Stimulated activated CD8-positive, alpha-beta memory T cell treated with anti-CD3 and anti-CD28 coated beads, Interleukin-15, amount 100 ng/mL, for 24 hours (primary cell): ENCODE measurements at regions not wholly inside any gene's neighbourhood (a gene's known extent, or its start where the extent isn't known, plus 50 kb on each side); places are given as distances from the start of the nearest gene placed in this dataset.
"Not testable (repeated sequence)": the region's sequence is repeated elsewhere in the genome, so short reads cannot be mapped to it uniquely, and the experiment has no call there.

Experiments
- DNase-seq: peaks from one replicate; pipeline ENCODE4 v3.0.0-alpha.2; 2020; ENCODE audit warnings: low read depth

DNA sequence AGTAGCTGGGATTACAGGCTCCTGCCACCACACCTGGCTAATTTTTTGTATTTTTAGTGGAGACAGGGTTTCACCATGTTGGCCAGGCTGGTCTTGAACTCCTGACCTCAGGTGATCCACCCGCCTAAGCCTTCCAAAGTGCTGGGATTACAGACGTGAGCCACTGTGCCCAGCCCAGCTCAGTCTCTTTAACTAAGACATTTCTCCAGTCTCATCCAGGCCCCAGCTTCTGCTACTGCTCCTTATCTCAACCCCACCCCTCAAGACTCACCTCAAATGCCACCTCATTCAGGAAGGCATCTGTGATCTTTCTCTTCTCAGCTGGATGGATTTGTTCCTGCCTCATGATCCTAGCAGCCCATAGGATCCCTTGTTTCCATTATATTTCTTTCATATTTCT, 85.9 kb upstream of the GRAMD1B start:
- not testable (repeated sequence) for DNase-seq

DNA sequence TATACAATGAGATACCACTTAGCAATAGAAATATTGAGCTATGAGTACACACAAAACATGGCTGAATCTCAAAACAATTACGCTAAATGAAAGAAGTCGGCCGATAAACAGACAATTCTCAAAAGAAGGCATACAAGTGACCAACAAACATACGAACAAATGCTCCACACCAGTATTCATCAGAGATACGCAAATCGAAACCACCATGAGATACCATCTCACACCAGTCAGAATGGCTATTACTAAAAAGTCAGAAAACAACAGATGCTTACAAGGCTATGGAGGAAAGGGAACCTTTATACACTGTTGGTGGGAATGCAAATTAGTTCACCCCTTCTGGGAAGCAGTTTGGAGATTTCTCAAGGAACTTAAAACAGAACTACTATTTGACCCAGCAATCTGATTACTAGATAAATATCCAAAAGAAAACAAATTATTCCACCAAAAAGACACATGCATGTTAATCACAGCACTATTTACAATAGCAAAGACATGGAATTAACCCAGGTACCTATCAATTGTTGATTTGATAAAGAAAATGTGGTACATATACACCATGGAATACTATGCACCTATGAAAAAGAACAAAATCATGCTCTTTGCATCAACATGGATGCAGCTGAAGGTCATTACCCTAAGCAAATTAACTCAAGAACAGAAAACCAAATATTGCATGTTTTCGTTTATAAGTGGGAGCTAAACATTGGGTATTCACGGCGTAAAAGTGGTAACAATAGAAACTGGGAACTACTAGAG, 90.9 kb upstream of the GRAMD1B start:
- no peak for DNase-seq

DNA sequence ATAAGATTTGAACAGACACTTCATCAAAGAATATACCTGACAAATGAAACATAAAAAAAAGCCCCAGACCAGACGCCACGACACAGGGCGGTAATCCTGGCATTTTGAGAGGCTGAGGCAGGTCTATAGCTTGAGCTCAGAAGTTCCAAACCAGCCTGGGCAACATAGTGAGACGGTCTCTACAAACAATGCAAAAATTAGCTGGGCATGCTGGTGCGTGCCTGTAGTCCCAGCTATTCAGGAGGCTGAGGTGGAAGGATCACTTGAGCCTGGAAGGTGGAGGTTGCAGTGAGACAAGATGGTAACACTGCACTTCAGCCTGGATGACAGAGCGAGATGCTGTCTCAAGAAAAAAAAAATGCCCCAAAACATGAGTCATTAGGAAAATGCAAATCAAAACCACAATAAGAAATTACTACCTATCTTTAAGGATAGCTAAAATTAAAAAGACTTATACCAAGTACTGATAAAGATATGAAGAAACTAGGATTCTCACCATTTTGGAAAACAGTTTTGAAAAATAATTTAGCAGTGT, 91.7 kb upstream of the GRAMD1B start:
- no peak for DNase-seq

DNA sequence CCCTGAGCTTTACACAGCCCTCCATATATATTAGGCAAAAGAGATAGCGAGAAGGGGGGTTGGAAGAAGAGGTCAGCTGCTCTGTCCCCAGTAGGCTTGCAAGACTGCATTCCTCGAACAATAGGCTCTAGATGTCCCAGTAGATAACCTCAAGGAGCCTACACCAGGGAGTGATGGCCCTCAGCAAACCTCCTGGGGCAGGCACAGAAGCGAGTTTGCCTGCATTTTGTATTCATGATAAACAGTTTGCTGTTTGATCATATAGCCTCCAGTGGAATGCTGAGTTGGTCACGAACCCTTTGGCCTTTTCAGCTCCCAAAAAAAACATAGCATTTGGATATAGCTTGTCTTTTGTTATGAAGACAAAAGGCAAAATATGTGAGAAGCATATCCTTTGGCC, 95.1 kb upstream of the GRAMD1B start:
- no peak for DNase-seq

DNA sequence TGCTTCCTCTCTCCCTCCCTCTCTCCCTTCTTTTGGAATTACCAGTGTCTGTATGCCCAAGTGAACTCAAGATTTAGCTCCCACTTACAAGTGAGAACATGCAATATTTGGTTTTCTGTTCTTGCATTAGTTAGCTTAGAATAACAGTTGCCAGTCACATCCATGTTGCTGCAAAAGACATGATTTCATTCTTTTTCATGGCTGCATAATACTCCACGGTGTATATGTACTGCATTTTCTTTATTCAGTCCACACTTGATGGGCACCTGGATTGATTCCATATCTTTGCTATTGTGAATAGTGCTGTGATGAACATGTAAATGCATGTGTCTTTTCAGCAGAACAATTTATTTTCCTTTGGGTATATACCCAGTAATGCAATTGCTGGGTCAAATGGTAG, 97.5 kb upstream of the GRAMD1B start:
- DNase-seq, result not testable (repeated sequence)

DNA sequence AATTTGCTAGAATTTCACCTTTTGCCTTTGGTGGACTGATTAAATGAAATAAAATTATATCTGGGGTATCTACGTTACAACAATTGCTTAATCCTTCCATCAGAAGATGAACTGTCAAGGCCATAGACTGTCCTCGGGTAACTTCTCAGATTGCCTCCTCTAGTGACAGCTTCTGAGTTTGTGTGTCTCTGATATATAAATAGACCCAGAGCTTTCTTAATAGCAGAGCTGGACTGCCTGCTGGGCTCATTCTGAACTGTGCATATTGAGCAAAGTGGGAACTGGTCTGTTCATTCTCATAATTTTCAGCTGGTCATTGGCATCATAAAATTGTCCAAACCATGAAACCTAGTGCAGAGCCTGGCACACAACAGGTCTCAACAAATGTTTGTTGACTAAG, 99.1 kb upstream of the GRAMD1B start:
- DNase-seq, result no peak

DNA sequence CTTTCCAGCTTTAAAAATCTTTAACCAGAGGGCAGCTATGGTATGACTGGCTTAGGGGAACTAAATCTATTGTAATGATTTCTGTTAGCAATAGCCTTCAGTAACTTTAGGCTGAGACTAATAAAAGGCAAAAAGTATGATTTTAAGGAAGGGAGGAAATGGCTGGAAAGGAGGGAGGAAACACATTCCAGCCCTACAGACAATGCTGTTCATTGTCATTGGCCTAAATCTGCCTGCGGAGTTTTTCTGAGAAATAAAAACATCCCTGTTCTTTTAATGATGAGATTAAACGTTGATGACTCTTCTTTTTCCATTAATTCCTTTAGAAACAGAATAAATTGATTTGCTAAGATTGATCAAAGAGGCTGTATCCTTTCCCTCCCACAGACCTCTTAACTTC, 99.6 kb upstream of the GRAMD1B start:
- DNase-seq, result no peak

DNA sequence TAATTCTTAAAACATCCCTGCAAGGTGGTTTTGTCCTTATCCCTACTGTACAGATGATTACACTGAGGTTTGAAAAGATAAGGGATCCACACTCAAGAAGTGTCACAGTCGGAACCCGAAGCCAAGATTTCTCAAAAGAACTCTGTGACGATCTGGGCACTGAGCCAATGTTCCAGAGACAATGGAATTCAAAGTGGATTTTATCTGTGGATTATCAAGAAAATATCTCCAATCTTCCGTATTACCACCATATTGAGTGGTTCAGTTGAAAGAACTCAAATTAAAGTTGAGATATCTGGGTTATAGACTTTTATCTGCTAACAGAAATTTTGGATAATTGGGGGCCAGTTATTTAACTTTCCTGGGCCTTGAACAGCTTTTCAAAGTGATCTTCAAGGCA, 100.0 kb upstream of the GRAMD1B start:
- no peak for DNase-seq

DNA sequence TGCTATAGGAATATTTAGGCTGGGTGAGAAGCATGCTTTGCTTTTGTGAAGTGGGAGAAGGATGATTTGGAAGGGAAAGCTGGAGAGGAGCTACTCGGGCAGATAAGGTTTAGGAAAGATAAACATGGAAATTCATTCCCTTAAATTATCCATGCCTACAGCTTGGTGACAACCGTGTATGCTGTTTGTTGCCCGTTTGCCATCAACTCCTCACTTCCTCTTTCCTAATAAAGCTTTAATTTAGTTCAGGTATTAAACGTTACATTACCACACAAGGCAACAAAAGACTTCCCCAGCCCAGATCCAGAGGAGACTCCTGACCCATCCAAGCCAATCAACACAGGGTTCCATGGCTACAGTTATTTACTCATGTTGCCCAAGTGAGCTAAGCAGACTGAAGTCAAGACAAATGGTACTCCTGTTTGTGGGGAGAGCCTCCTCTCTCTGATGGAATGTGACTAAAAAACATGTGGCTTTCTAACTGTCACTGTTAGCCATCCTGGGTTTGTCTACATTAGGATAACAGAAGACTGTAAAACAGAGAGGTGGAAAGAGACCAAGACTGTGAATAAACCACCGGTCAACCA, 101.7 kb upstream of the GRAMD1B start:
- DNase-seq, result no peak

DNA sequence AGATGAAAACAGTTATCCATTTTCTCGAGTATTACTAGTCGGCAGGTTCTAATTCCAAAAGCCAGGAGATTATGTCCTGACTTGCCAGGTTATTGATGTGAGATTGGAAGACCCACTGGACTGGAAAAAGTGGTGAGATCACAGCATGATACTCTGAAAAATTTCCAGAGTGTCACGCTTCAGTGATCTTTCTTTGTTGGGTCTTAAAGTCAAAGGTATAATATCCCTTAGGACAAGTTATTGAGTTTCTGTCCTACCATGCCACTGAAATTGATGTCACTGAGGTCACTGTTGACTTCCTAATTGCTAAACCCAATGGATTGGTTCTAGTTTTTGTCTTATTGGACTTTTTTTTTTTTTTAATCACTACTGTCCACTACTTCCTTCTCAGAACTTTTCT, 104.5 kb upstream of the GRAMD1B start:
- no peak for DNase-seq

DNA sequence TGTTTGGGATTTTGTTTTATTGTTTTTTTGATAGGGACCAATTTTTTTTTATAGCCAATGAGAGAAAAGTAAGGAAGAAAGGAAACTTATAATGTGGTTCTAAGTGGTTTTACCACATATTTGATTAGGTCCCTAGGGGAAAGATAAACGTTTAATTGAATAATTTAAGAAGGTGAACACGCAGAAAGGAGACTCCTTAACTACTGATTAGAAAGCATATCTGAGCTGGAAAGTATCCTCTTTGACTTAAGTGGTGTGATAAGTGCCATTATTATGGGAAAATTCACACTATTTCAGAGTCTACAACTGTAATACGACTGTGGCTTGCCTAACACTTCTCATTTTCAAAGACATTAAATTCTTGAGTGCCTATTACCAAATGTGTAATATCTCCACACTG, 106.5 kb upstream of the GRAMD1B start:
- no peak for DNase-seq

DNA sequence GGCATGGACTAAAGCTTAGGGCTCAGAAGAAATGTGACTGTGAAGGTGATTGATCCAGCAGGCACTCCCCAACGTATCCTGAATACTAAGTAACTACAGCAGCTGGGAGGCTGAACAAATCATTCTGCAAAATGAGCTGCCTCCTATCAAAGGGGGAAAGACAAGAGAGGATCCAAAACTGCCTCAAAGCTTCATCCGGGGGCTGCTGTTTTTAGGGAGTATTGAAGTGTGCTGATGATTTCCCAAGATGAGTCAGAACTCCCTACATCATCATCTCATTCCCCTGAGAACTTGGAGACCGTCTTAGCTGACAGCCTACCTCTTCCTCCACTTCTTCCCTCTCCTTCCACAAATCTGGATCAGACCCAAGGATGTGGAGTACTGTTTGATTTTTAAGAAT, 108.4 kb upstream of the GRAMD1B start:
- no peak for DNase-seq

DNA sequence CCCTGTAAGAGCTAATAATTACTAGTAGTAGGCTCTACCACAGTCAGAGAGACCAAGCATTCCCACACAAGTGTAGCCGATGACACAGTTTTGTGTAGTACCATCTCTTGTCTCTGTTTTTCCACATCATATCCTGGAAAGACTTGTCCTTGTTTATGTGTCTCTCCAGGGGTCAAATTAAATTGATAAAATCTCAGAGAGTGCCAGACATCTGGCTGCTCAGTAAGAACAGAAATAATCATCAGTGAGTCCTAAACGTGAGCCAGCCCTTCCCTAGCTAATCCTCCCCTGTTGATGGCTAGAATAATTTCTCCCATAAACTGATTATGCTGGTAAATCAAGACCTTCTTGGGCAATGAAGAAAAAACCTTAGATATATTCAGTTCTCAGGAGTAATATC, 111.4 kb upstream of the GRAMD1B start:
- no peak for DNase-seq

DNA sequence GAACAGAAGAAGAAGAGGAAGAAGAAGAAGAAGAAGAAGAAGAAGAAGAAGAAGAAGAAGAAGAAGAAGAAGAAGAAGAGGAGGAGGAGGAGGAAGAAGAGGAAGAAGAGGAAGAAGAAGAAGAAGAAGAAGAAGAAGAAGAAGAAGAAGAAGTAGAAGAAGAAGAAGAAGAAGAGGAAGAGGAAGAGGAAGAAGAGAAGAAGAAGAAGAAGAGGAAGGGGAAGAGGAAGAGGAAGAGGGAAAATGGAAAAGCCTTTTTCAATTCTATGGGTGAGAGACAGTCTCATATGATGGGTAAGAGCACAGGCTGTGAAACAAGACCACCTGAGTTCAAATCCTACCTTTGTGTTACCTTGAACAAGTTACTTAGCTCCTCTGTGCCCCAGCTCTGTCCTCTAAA, 111.9 kb upstream of the GRAMD1B start:
- DNase-seq, result not testable (repeated sequence)

DNA sequence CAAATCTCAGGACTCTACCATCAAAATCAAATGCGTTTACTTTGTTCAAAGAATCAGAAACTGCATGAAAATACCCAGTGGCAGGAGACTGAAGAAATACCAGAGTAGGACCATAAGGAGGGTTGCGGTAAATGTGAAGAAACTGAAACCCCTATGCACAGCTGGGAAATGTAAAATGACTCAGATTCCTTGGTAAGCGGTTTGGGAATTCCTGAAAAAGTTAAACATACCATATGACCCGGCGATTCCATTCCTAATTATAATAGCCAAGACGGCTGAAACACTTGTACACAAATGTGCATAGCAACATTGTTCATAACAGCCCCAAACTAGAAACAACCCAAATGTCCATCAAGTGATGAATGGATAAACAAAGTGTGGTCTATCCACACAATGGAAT, 114.1 kb upstream of the GRAMD1B start:
- no peak for DNase-seq

DNA sequence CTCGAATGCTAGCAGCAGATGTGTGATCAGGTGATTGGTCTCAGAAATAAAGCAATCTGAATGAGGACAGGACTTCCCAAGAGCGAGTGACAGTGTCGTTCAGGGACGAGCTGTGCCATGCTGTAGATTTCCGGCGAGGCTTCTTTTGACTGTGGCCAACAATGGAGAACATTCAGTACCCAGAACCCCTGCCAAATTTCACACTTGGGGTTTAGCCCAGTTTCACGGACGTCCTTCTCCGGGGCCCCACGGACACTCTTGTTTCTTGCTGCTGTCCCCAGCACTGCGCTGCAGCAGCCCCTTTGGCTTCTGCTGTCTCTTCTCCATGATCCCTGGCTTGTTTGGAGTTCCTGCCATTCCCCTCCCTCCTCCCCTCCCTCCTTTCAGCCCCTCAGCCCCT, 115.1 kb upstream of the GRAMD1B start:
- DNase-seq, result no peak

DNA sequence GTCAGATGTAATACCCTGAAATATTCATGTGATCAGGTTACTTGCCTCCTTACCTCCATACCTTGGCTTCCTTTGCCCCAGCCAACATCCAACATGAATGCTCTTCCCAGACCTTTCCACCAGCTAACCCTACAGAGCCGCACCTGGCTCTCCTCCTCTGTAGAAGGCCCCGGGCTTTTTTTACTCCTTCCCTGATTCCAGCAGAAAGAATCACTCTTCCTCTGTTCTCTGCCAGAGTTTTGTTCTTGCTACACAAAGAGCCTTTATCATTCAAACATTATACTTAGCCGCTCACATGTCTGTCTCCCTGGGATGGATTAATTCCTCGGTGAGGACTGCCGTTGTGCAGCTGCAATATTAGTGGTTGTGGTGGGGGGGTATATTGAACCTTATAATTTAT, 116.8 kb upstream of the GRAMD1B start:
- no peak for DNase-seq

DNA sequence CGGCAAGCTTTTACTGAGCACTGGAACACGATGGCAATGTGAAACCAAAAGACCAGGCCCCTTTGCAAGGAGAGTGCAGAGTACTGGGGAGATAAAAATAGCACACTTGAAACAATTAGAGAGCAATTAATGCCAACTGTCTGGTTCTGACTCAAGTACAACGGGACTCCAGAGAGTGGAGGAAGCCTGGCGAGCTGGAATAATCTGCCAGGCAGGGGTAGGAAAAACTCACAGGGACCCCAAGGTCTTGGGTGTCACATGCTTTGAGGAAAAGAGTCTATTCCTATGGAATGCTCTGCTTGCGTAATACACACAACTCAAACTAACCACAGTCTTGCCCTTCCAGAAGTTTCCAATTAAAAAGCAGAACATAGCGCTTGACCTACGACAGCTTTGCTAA, 113.0 kb upstream of the CLMP start:
- no peak for DNase-seq

DNA sequence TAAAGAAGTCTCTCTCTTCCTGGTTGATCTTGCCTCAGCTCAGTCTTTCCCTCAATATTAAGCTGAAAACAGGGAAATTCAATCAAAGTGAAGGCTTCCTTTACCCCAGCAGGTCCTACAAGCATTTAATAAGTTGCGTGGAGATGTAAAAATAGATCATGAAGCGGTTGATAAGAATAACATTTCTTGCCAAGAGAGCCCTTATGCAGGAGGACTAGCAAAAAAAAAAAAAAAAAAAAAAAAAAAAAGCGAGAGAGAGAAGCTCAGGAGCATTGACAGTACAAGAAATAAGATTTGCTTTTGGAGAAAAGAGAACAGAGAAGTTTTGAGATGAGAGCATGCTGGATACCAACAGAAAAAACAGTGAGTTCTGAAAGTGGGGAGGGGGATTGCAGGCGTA, 112.2 kb upstream of the CLMP start:
- DNase-seq, result no peak

DNA sequence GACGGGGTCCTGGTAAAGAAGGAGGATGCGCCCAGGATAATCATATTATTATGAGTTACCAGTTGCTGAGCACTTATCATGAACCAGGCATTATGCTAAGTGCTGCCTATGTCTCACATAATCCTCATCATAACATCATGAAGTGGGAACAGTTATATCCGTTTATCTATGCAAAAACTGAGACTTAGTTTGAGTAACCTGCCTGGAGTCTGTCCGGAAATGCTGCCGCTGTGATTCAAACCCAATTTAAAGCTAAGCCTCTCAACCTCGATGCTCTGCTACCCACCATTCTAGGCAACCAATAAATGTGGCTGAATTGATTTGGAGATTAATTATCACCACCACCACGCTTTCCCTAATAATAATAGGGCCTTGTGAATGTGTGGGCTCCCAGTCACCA, 111.5 kb upstream of the CLMP start:
- DNase-seq, result no peak

DNA sequence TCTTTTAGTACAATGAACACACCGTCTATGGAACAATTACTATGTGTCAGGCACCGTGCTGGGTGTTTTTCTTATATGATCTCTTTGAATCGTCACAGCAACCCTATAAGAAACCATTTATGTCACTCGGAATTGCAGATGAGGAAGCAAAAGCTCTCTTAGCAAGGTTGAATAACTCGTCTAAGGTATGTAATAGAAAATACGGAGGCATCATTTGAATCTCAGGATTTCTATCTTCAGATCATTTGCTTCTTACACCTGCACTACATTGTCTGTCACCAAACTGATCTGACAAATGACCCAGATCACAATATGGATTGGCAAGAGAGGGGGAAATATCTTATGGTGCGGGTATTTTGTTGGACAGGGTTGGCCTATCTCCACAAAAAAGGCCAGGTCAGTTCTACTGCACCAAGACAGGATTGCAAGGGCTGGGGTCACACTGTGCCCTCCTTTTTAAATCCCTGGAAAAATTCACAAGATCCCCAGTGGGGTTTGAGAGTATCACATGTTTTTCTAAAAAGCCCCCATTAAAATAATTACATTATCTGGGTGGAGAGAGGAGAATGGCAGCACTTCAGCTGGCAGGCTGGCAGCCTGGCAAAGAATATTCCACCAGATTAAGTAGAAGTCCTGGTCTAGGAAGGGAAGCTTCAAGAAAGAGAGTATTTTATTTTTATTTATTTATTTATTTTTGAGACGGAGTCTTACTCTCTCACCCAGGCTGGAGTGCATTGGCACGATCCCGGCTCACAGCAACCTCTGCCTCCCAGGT, 110.7 kb upstream of the CLMP start:
- no peak for DNase-seq

DNA sequence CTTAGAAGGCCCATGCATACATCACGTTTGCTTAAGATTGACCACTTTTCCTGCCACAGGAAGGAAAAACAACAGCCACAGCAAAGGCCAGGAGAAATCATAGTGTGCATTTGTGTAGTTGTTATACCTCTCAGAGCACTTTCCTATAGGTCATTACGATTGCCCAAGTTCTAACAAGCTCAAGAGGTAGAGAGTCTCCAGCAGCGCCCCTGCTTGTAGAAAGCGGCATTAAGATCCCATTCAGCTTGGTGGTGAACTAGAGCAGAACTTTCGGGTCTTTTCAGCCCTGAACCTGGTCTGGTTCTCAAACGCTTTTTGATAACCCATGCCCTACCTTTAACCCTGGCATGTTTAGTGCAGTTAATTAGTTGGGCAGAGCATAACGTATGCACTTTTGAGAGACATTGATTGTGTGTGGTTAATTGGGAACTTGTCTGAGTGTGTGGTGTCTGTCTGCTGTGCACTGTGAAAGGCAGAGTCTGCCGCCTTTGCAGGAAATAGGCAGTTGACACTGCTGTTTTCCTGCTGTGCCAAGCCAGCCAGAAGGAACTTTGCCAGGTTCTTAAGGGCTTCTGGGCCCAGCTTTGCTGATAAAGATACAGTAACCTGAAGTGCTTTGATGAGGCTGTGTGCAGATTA, 109.9 kb upstream of the CLMP start:
- DNase-seq, result no peak

DNA sequence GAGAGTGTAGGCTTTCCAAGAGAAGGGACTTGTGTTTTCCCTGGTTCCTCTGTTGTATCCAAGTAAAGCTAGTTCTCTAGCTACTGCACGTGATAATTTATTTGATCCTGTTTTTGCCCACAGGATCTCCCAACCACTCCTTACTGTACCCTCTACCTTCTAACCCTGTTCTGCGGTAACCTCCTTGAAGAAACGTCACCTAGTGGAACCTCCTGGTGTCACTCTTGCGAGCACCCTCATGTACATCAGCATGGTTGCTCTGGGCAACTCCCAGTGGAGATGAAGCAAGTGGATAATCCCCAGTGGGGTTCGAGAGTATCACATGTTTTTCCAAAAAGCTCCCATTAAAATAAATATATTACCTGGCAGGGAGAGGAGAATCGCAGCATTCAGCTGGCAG, 108.9 kb upstream of the CLMP start:
- no peak for DNase-seq
